Liver (tissue), 8 donors: ENCODE measurements at regions not wholly inside any gene's neighbourhood (a gene's known extent, or its start where the extent isn't known, plus 50 kb on each side); places are given as distances from the start of the nearest gene placed in this dataset.

Experiments
- DNase-seq: peaks from one replicate; pipeline ENCODE4 v3.0.0-alpha.2; 2017; ENCODE audit warnings: low spot score
- H3K27ac ChIP-seq, 2 donors: one replicate each; pipeline ENCODE4 v1.7.0; 2013; ENCODE audit warnings: inconsistent platforms in 2 of 2, low read length in 2 of 2, control low read depth in 1 of 2, low read depth in 1 of 2, mild to moderate bottlenecking in 1 of 2
- H3K27me3 ChIP-seq, 4 donors: one replicate each; pipeline versions ENCODE4 v1.6.1 to v1.7.0; 2013; ENCODE audit warnings: low read length in 3 of 4, inconsistent platforms in 1 of 4, mild to moderate bottlenecking in 1 of 4, moderate library complexity in 1 of 4; ENCODE audit not compliant: control insufficient read depth in 4 of 4, insufficient read depth in 4 of 4
- H3K36me3 ChIP-seq, 4 donors: one replicate each; pipeline versions ENCODE4 v1.6.1 to v1.7.0; 2013; ENCODE audit warnings: low read length in 3 of 4, mild to moderate bottlenecking in 3 of 4, low read depth in 1 of 4, moderate library complexity in 1 of 4; ENCODE audit not compliant: control insufficient read depth in 4 of 4, insufficient read depth in 3 of 4
- H3K4me1 ChIP-seq, 4 donors: one replicate each; pipeline versions ENCODE4 v1.6.1 to v1.7.0; 2013; ENCODE audit warnings: low read length in 3 of 4, mild to moderate bottlenecking in 3 of 4, moderate library complexity in 1 of 4; ENCODE audit not compliant: control insufficient read depth in 4 of 4, insufficient read depth in 4 of 4
- H3K4me3 ChIP-seq, 3 donors: one replicate each; pipeline versions ENCODE4 v1.6.1 to v1.7.0; 2013; ENCODE audit warnings: low read length in 3 of 3, control low read depth in 1 of 3, low read depth in 1 of 3, mild to moderate bottlenecking in 1 of 3
- H3K9ac ChIP-seq, 2 donors: one replicate each; pipeline ENCODE4 v1.7.0; 2013; ENCODE audit warnings: low read length in 2 of 2, mild to moderate bottlenecking in 2 of 2, moderate library complexity in 2 of 2, control low read depth in 1 of 2, low read depth in 1 of 2
- H3K9me3 ChIP-seq, 4 donors: one replicate each; pipeline versions ENCODE4 v1.6.1 to v1.7.0; 2013; ENCODE audit warnings: low read length in 3 of 4; ENCODE audit not compliant: control insufficient read depth in 4 of 4
- ATF3 ChIP-seq: IDR thresholded peaks from 2 replicates; pipeline ENCODE4 v1.6.1; 2016; ENCODE audit warnings: antibody characterized with exemption
- CTCF ChIP-seq: fragments of 150-350 bp; IDR thresholded peaks from 2 replicates; pipeline ENCODE4 v1.5.1; 2017; ENCODE audit warnings: improper control_type of control experiment, low read depth, low read length; ENCODE audit not compliant: missing input control
- EGR1 ChIP-seq, 2 donors: IDR thresholded peaks; 2 replicates each; pipeline ENCODE4 v1.6.1; 2016 to 2018; ENCODE audit warnings: antibody characterized with exemption in 2 of 2, low read depth in 2 of 2
- FOXA1 ChIP-seq: IDR thresholded peaks from 2 replicates; pipeline ENCODE4 v1.6.1; 2016; ENCODE audit warnings: antibody characterized with exemption
- FOXA2 ChIP-seq: IDR thresholded peaks from 2 replicates; pipeline ENCODE4 v1.6.1; 2016; ENCODE audit warnings: antibody characterized with exemption
- GABPA ChIP-seq, 2 donors: IDR thresholded peaks in 1 of 2; conservative IDR thresholded peaks in 1 of 2; 2 replicates each; pipeline ENCODE4 v1.6.1; 2016; ENCODE audit warnings: antibody characterized with exemption in 2 of 2, mild to moderate bottlenecking in 1 of 2, moderate library complexity in 1 of 2
- HNF4A ChIP-seq, 2 donors: conservative IDR thresholded peaks; 2 replicates each; pipeline ENCODE4 v1.6.1; 2016; ENCODE audit warnings: antibody characterized with exemption in 2 of 2, mild to moderate bottlenecking in 2 of 2
- HNF4G ChIP-seq: IDR thresholded peaks from 2 replicates; pipeline ENCODE4 v1.6.1; 2016; ENCODE audit warnings: antibody characterized with exemption
- JUND ChIP-seq, 2 donors: IDR thresholded peaks; 2 replicates each; pipeline ENCODE4 v1.6.1; 2016; ENCODE audit warnings: antibody characterized with exemption in 2 of 2
- MAX ChIP-seq: IDR thresholded peaks from 2 replicates; pipeline ENCODE4 v1.6.1; 2016; ENCODE audit warnings: antibody characterized with exemption
- NR2F2 ChIP-seq: IDR thresholded peaks from 2 replicates; pipeline ENCODE4 v1.6.1; 2016; ENCODE audit warnings: antibody characterized with exemption
- RAD21 ChIP-seq, 2 donors: IDR thresholded peaks; 2 replicates each; pipeline ENCODE4 v1.6.1; 2016; ENCODE audit warnings: antibody characterized with exemption in 2 of 2, mild to moderate bottlenecking in 2 of 2
- REST ChIP-seq: IDR thresholded peaks from 2 replicates; pipeline ENCODE4 v1.6.1; 2016; ENCODE audit warnings: antibody characterized with exemption, mild to moderate bottlenecking
- RXRA ChIP-seq, 2 donors: IDR thresholded peaks; 2 replicates each; pipeline ENCODE4 v1.6.1; 2017 to 2018; ENCODE audit warnings: antibody characterized with exemption in 2 of 2, mild to moderate bottlenecking in 1 of 2
- SP1 ChIP-seq: IDR thresholded peaks from 2 replicates; pipeline ENCODE4 v1.6.1; 2018; ENCODE audit warnings: antibody characterized with exemption, mild to moderate bottlenecking
- TAF1 ChIP-seq: conservative IDR thresholded peaks from 2 replicates; pipeline ENCODE4 v1.6.1; 2016; ENCODE audit warnings: antibody characterized with exemption, mild to moderate bottlenecking
- YY1 ChIP-seq: IDR thresholded peaks from 2 replicates; pipeline ENCODE4 v1.6.1; 2016; ENCODE audit warnings: antibody characterized with exemption, mild to moderate bottlenecking
- ZBTB33 ChIP-seq: IDR thresholded peaks from 2 replicates; pipeline ENCODE4 v1.6.1; 2016; ENCODE audit warnings: antibody characterized with exemption
- WGBS: extraction: QIAGEN DNeasy Blood & Tissue Kit; methylation state at CpG from one replicate; pipeline ENCODE4 v1.1.7; 2013; 5-methylcytosine and 5-hydroxymethylcytosine counted together
- donor health status: healthy.
- donor health status: healthy.
- donor health status: healthy.
- donor health status: healthy.
- donor health status: healthy.

GRCh38 chr2:51107841-51108240, 75.9 kb upstream of the NRXN1 start:
- no peaks in the 10 kb centered on the region for H3K27me3 ChIP-seq
- H3K9ac ChIP-seq, result no peak overlapping the region
- no peak overlapping the region for H3K27ac ChIP-seq
- H3K36me3 ChIP-seq, result no peaks in the 10 kb centered on the region
- no peak overlapping the region for H3K4me3 ChIP-seq
- no peak for TF ChIP-seq MAX
- no peak for TF ChIP-seq JUND (IDR thresholded peaks at IDR 0.05)
- TF ChIP-seq HNF4G, result no peak
- TF ChIP-seq CTCF, result no peak
- no peak for TF ChIP-seq SP1
- TF ChIP-seq ATF3, result no peak
- no peak for TF ChIP-seq HNF4A (conservative IDR thresholded peaks at IDR 0.05)
- no peak for TF ChIP-seq NR2F2
- TF ChIP-seq GABPA (IDR thresholded peaks at IDR 0.05 in 1 of 2, conservative IDR thresholded peaks at IDR 0.05 in 1 of 2), result no peak
- TF ChIP-seq RXRA (IDR thresholded peaks at IDR 0.05), result no peak
- no peak for TF ChIP-seq FOXA1
- no peak for TF ChIP-seq FOXA2
- no peak for TF ChIP-seq RAD21 (IDR thresholded peaks at IDR 0.05)
- no peak for TF ChIP-seq EGR1 (IDR thresholded peaks at IDR 0.05; ENCODE audit: low read depth in 2 of 2)
- TF ChIP-seq REST, result no peak
- 69% methylated on average over 2 of the region's 2 CpGs for WGBS
- no peak for DNase-seq
- H3K4me1 ChIP-seq, result no peaks in the 10 kb centered on the region
- H3K9me3 ChIP-seq, result no peaks in the 10 kb centered on the region

GRCh38 chr2:51105811-51106210, 73.9 kb upstream of the NRXN1 start:
- no peak overlapping the region for H3K27ac ChIP-seq
- no peak overlapping the region for H3K9ac ChIP-seq
- H3K36me3 ChIP-seq, result no peaks in the 10 kb centered on the region
- WGBS, result 87% methylated on average over 2 of the region's 2 CpGs
- H3K4me3 ChIP-seq, result no peak overlapping the region
- H3K4me1 ChIP-seq, result no peaks in the 10 kb centered on the region
- no peak for DNase-seq
- no peaks in the 10 kb centered on the region for H3K27me3 ChIP-seq
- no peaks in the 10 kb centered on the region for H3K9me3 ChIP-seq
- TF ChIP-seq GABPA (IDR thresholded peaks at IDR 0.05 in 1 of 2, conservative IDR thresholded peaks at IDR 0.05 in 1 of 2) (no peak), MAX (no peak), RXRA (IDR thresholded peaks at IDR 0.05) (no peak), HNF4G (no peak), FOXA1 (no peak), SP1 (no peak), EGR1 (IDR thresholded peaks at IDR 0.05; ENCODE audit: low read depth in 2 of 2) (no peak), TAF1 (no peak), JUND (IDR thresholded peaks at IDR 0.05) (no peak), FOXA2 (no peak), ZBTB33 (no peak), ATF3 (no peak), NR2F2 (no peak), HNF4A (conservative IDR thresholded peaks at IDR 0.05) (no peak), YY1 (no peak)
